ENCODE measurements at regions not wholly inside any gene's neighbourhood (a gene's known extent, or its start where the extent isn't known, plus 50 kb on each side); places are given as distances from the start of the nearest gene placed in this dataset.
"Not testable (repeated sequence)": the region's sequence is repeated elsewhere in the genome, so short reads cannot be mapped to it uniquely, and the experiment has no call there.

DNA sequence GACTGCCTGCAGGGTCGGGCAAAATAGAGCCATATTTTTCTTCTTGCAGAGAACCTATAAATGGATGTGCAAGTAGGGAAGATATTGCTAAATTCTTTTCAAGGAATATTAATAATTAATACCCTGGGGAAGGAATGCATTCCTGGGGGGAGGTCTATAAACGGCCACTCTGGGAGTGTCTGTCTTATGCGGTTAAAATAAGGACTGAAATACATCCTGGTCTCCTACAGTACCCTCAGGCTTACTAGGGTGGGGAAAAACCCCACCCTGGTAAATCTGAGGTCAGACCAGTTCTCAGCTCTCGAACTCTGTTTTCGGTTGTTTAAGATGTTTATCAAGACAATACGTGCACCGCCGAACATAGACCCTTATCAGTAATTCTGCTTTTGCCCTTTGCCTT, 118.6 kb downstream of the PLG start:
- not testable (repeated sequence) for TF ChIP-seq POLR2AphosphoS5 (IDR thresholded peaks at IDR 0.05; ENCODE audit: low read depth, low read length); CHD2 (IDR thresholded peaks at IDR 0.05; ENCODE audit: low read length, partially characterized antibody)
- TF ChIP-seq, protein P1, sequence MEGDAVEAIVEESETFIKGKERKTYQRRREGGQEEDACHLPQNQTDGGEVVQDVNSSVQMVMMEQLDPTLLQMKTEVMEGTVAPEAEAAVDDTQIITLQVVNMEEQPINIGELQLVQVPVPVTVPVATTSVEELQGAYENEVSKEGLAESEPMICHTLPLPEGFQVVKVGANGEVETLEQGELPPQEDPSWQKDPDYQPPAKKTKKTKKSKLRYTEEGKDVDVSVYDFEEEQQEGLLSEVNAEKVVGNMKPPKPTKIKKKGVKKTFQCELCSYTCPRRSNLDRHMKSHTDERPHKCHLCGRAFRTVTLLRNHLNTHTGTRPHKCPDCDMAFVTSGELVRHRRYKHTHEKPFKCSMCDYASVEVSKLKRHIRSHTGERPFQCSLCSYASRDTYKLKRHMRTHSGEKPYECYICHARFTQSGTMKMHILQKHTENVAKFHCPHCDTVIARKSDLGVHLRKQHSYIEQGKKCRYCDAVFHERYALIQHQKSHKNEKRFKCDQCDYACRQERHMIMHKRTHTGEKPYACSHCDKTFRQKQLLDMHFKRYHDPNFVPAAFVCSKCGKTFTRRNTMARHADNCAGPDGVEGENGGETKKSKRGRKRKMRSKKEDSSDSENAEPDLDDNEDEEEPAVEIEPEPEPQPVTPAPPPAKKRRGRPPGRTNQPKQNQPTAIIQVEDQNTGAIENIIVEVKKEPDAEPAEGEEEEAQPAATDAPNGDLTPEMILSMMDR (IDR thresholded peaks at IDR 0.05), result not testable (repeated sequence)
- TF ChIP-seq, protein P2, sequence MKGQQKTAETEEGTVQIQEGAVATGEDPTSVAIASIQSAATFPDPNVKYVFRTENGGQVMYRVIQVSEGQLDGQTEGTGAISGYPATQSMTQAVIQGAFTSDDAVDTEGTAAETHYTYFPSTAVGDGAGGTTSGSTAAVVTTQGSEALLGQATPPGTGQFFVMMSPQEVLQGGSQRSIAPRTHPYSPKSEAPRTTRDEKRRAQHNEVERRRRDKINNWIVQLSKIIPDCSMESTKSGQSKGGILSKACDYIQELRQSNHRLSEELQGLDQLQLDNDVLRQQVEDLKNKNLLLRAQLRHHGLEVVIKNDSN (IDR thresholded peaks at IDR 0.05; ENCODE audit: borderline replicate concordance, low read depth), result not testable (repeated sequence)
